ENCODE measurements at regions not wholly inside any gene's neighbourhood (a gene's known extent, or its start where the extent isn't known, plus 50 kb on each side); places are given as distances from the start of the nearest gene placed in this dataset.

DNA sequence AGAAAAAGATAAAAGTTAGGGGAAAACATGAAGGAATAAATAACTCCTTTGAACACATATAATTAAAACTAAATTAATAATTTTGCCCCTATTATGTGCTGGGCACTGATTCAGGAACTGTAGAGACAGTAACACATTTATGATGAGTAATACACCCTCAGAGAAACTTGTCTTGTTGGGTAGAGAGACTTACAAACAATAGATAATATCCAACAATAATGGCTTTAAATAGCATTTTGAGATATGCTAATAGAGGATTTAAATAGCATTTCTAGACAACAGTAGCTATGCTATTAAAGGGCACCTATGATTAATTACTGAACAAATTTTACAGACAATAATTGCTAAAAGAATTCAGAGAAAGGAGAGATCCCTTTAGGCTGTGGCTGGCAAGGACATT is 455.5 kb downstream of the NUF2 start:
- H3K27me3 ChIP-seq: no peaks in the 10 kb centered on the region
- H3K9me3 ChIP-seq: peaks cover 5 to 20% of the 10 kb centered on the region in 2 donors
- H3K27ac ChIP-seq: no peak overlapping the region
- H3K36me3 ChIP-seq: no peaks in the 10 kb centered on the region
- intact Hi-C loops (cut with DNase I; ENCODE audit: low total_unique reads): no loop called here
- H3K4me3 ChIP-seq: no peak overlapping the region
- DNase-seq (ENCODE audit: low spot score in 2 of 2): no peak
- no peak for TF ChIP-seq POLR2A (IDR thresholded peaks at IDR 0.05)
- TF ChIP-seq, protein P1, sequence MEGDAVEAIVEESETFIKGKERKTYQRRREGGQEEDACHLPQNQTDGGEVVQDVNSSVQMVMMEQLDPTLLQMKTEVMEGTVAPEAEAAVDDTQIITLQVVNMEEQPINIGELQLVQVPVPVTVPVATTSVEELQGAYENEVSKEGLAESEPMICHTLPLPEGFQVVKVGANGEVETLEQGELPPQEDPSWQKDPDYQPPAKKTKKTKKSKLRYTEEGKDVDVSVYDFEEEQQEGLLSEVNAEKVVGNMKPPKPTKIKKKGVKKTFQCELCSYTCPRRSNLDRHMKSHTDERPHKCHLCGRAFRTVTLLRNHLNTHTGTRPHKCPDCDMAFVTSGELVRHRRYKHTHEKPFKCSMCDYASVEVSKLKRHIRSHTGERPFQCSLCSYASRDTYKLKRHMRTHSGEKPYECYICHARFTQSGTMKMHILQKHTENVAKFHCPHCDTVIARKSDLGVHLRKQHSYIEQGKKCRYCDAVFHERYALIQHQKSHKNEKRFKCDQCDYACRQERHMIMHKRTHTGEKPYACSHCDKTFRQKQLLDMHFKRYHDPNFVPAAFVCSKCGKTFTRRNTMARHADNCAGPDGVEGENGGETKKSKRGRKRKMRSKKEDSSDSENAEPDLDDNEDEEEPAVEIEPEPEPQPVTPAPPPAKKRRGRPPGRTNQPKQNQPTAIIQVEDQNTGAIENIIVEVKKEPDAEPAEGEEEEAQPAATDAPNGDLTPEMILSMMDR (IDR thresholded peaks at IDR 0.05): no peak
- no peak for TF ChIP-seq POLR2AphosphoS5 (IDR thresholded peaks at IDR 0.05)
- no peaks in the 10 kb centered on the region for H3K4me1 ChIP-seq

DNA sequence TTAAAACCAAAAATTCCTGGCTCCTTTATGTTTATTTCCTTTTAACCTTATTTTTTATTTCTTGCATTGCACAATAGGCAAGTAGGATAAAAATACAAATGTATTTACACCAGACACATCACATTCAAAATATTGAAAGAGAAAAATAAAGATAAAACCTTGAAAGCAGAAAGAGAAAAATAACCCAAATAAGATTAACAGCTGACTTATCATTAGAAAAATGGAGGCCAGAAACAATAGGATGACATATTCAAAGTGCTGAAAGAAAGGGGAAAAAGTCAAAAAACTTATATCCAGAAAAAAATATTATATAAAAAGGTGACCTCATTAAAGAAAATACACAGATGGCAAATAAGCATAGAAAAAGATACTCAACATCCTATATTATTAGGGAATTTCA is 459.4 kb downstream of the NUF2 start:
- Histone ChIP-seq H3K36me3 (no peaks in the 10 kb centered on the region), H3K9me3 (peaks cover 5 to 20% of the 10 kb centered on the region in 2 donors), H3K4me3 (no peak overlapping the region), H3K4me1 (no peaks in the 10 kb centered on the region), H3K27me3 (no peaks in the 10 kb centered on the region), H3K27ac (no peak overlapping the region)
- intact Hi-C loops (cut with DNase I; ENCODE audit: low total_unique reads): loop anchor here (10.0 kb wide), 1 partner anchor 1376 kb away; no protein-coding TSS in a partner anchor
- no peak for DNase-seq (ENCODE audit: low spot score in 2 of 2)
- no peak for TF ChIP-seq POLR2A (IDR thresholded peaks at IDR 0.05)
- TF ChIP-seq, protein P1 (IDR thresholded peaks at IDR 0.05): no peak
- TF ChIP-seq POLR2AphosphoS5 (IDR thresholded peaks at IDR 0.05): no peak

- Histone ChIP-seq H3K27ac (no peak overlapping the region), H3K4me3 (no peak overlapping the region), H3K4me1 (no peaks in the 10 kb centered on the region), H3K9me3 (peaks cover 0 to 11% of the 10 kb centered on the region in 2 donors), H3K36me3 (no peaks in the 10 kb centered on the region), H3K27me3 (no peaks in the 10 kb centered on the region)
- TF ChIP-seq POLR2AphosphoS5 (IDR thresholded peaks at IDR 0.05) (no peak), POLR2A (IDR thresholded peaks at IDR 0.05) (no peak)
- intact Hi-C loops (cut with DNase I; ENCODE audit: low total_unique reads): loop anchor here (10.0 kb wide), 1 partner anchor 1381 kb away; no protein-coding TSS in a partner anchor
- no peak for DNase-seq (ENCODE audit: low spot score in 2 of 2)
Measured at GRCh38 chr1:163785868-163786405, 464.2 kb downstream of the NUF2 start.

GRCh38 chr1:163789911-163790310 is 468.2 kb downstream of the NUF2 start:
- no peaks in the 10 kb centered on the region for H3K4me1 ChIP-seq
- DNase-seq (ENCODE audit: low spot score in 2 of 2): no peak
- H3K36me3 ChIP-seq: no peaks in the 10 kb centered on the region
- H3K27me3 ChIP-seq: no peaks in the 10 kb centered on the region
- intact Hi-C loops (cut with DNase I; ENCODE audit: low total_unique reads): loop anchor here (10.0 kb wide), 1 partner anchor 1385 kb away; no protein-coding TSS in a partner anchor
- no peaks in the 10 kb centered on the region for H3K9me3 ChIP-seq
- TF ChIP-seq POLR2A (IDR thresholded peaks at IDR 0.05) (no peak), POLR2AphosphoS5 (IDR thresholded peaks at IDR 0.05) (no peak)
- no peak overlapping the region for H3K4me3 ChIP-seq
- H3K27ac ChIP-seq: no peak overlapping the region

GRCh38 chr1:163794551-163794950 is 472.8 kb downstream of the NUF2 start:
- Histone ChIP-seq H3K4me3 (no peak overlapping the region), H3K9me3 (no peaks in the 10 kb centered on the region), H3K27ac (no peak overlapping the region), H3K27me3 (no peaks in the 10 kb centered on the region), H3K36me3 (no peaks in the 10 kb centered on the region), H3K4me1 (no peaks in the 10 kb centered on the region)
- intact Hi-C loops (cut with DNase I; ENCODE audit: low total_unique reads): no loop called here
- DNase-seq (ENCODE audit: low spot score in 2 of 2): no peak
- TF ChIP-seq, protein P1 (IDR thresholded peaks at IDR 0.05): no peak
- TF ChIP-seq POLR2AphosphoS5 (IDR thresholded peaks at IDR 0.05) (no peak), POLR2A (IDR thresholded peaks at IDR 0.05) (no peak)

DNA sequence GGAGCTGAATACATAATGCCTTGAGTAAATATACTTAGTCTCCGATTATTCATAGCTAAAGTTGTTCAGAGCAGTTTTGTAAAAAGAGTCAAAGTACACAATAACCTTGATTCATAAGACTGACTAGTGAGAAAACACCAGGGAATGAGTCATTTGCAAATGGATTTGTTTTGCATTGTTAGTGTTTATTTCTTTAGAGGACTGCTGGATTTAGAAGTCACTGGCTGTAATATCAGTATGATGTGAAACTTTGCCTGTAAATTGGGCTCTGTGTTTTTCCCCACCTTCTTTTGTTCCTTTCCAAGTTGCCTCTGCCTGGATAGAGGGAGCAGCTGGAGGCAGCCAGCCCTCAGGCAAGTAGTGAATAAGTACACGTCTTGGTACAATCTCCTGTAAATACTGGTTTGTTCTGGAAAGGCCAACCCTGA is 474.7 kb downstream of the NUF2 start:
- no peak overlapping the region for H3K27ac ChIP-seq
- no peaks in the 10 kb centered on the region for H3K9me3 ChIP-seq
- DNase-seq (ENCODE audit: low spot score in 2 of 2): no peak
- no peak overlapping the region for H3K4me3 ChIP-seq
- H3K36me3 ChIP-seq: no peaks in the 10 kb centered on the region
- H3K27me3 ChIP-seq: no peaks in the 10 kb centered on the region
- TF ChIP-seq POLR2A (IDR thresholded peaks at IDR 0.05) (no peak), POLR2AphosphoS5 (IDR thresholded peaks at IDR 0.05) (no peak)
- TF ChIP-seq, protein P1 (IDR thresholded peaks at IDR 0.05): no peak
- no peaks in the 10 kb centered on the region for H3K4me1 ChIP-seq
- intact Hi-C loops (cut with DNase I; ENCODE audit: low total_unique reads): no loop called here
